ENCODE measurements at regions not wholly inside any gene's neighbourhood (a gene's known extent, or its start where the extent isn't known, plus 50 kb on each side); places are given as distances from the start of the nearest gene placed in this dataset.
"Not testable (repeated sequence)": the region's sequence is repeated elsewhere in the genome, so short reads cannot be mapped to it uniquely, and the experiment has no call there.

DNA sequence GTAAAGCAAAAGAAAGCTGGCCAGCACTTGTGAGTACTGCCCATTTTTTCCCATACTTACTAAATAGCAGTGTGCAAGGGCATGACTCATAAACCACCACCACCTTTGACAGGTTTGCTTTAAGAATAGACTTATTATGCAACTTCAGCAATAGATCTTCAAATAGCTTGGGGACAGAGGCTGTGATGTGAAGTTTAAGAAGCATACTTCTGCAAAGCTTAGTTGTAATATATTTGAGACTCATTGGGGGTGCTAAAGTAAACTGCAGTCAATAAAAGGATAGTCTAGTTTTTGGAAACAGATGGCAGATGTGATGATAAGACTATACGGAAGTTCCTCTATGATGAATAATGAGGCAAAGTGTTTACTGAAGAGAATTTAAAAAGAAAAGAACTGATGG, 210.0 kb downstream of the PLA2G4A start:
- no peak for DNase-seq

DNA sequence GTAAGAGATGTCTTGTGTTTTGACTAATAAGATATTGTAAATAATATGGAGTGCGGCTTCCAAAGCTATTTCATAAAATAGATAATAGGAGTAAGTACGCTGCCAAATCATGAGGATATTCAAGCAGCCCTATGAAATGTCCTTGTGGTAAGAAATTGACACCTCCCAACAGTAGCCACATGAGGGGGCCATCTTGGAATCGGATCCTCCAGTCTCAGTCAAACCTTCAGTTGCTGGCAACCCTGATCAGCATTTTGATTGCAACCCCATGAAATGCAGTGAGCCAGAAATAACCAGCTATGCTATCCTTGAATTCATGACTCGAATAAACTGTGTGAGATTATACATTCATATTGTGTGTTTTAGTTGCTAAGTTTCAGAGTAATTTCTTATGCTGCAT, 212.4 kb downstream of the PLA2G4A start:
- no peak for DNase-seq

DNA sequence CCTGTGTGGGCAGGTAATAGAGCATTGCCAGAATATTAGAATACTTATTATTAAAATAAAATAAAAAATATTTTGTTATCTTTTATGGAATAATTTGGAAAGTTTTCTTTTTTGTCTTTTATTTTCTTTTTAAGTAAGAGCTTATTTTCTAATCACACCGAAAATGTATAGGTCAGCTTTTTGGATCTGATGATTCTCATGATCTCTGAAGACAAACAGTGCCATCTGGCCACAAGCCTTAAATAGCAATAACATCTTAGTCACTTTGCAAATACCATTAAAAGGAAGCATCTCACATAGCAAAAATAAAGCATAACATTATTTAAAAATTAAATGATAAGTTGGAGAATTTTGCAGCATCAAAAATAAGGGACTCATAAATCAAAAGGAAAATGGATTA, 213.8 kb downstream of the PLA2G4A start:
- DNase-seq = no peak

DNA sequence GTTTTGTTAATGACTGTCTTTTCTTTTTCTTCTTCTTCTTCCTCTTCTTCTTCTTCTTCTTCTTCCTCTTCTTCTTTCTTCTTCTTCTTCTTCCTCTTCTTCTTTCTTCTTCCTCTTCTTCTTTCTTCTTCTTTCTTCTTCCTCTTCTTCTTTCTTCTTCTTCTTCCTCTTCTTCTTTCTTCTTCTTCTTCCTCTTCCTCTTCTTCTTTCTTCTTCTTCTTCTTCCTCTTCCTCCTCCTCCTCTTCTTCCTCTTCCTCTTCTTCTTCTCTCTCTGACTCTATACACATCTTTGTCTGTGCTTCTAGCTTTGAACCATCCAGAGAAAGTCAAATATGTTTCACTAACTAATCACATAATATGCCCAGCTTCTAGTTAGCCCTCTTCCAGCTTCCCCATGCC, 214.7 kb downstream of the PLA2G4A start:
- DNase-seq = not testable (repeated sequence)

DNA sequence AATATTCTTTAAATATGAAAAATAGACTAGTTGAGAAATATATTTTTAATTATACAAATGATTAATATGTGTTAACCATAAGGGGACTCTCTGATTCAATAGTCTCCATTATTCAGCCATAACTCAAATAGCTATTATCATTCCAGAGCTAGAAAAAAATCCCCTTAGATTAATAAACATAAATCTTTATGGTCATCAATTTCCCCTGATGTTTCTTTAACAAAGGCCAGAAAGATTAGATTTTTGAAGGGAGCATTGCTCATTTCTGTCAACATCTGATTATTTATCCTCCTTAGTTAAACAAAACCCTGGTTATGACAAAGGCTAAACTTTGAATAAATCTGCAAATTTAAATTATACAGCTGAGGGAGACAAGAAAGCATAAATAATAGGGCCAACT, 215.7 kb downstream of the PLA2G4A start:
- no peak for DNase-seq

DNA sequence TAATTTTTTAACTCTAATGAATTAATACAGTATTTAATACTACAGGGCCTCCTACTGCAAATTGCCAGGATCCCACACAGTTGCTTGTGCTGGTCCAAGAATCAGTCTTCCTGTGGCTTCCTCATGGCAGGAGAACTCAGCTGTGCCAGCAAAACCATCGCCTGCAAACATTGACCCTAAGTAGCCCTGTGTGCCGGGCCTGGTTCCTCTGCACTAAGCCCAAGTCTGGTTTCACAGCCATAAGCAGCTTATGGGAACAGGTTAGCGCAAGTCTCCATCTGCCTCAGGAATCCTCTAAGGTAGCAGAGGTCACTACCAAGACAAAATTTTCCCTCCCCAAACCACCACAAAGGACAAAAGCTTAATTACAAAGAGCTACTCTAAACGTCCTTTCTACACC, 216.6 kb downstream of the PLA2G4A start:
- DNase-seq = no peak

DNA sequence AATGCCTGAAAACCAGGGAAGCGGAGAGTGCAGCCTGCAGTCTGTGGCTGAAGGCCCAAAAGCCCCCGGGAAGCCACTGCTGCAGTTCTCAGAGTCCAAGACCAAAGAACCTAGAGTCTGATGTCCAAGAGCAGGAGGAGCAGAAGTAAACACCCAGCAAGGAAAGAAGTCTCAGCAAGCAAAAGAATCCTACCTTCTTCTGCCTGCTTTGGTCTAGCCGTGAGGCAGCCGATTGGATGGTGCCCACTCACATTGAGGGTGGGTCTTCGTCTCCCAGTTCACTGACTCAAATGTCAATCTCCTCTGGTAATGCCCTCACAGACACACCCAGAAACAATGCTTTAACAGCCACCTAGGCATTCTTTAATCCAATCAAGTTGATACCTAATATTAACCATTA, 217.5 kb downstream of the PLA2G4A start:
- no peak for DNase-seq

DNA sequence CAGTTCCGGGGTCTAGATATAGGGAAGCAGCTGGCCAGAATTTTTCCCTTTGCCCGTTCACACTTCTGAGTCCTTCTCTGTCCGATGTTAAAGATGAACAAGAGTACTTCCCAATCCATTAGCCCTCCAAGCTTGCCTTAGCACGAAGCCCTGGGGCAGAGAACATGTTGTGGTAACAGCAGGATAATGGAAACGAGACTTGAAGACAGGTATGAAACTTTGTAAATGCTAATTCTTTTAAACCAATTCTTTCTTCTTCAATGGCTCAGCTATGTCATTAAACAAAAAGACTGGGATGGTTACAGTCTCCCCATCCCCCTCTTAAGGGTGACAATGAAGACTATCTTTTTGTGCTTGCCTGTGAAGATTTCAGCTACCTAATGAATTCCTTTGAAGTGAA, 218.5 kb downstream of the PLA2G4A start:
- DNase-seq = no peak

DNA sequence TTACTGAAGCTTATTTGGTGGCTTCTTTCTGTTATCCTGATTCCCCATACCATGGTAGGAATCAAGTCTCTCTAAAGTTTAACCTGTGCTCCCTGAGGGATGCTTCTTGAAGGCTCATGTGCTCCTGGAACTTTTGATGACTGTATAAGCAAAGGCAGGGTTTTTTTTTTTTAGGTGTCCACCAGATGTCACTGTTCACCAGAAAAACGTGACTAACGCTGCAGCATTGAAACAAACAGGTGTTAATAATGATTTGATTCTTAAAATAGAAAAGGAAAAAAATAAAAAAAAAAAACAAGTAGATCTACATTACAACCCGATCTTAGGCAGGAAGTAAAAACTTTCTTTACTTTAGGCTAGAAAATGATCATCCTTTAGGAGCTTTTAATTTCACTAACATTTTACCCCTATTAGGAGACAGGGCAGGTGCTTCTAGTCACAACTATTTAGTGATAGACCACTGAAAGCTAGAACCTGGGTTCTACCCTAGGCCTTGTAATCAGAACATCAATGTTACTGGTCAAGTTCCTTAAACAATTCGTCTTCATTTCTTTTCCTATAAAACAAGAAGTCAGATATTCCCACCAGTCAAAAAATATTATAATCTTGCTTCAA, 223.0 kb downstream of the PLA2G4A start:
- no peak for DNase-seq

DNA sequence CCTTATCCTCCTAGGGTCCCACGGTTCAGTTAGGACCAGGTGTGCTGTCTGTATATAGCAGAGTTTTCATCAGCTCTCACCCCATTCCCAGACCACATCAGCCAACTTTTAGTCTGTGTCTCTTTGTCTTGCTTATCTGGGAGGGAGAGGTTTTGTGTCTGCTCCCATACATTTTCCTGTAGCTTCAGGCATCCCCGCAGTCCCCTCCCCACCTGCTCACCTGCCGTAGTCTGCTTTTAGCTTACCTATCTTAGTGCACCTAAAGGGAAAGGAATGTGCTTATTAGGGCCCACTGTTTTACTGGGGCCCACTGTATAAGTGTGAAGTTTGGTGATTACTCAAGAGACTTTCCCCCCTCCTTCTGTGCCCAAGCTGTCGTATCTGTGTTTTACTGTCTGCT, 225.1 kb downstream of the PLA2G4A start:
- DNase-seq = no peak

DNA sequence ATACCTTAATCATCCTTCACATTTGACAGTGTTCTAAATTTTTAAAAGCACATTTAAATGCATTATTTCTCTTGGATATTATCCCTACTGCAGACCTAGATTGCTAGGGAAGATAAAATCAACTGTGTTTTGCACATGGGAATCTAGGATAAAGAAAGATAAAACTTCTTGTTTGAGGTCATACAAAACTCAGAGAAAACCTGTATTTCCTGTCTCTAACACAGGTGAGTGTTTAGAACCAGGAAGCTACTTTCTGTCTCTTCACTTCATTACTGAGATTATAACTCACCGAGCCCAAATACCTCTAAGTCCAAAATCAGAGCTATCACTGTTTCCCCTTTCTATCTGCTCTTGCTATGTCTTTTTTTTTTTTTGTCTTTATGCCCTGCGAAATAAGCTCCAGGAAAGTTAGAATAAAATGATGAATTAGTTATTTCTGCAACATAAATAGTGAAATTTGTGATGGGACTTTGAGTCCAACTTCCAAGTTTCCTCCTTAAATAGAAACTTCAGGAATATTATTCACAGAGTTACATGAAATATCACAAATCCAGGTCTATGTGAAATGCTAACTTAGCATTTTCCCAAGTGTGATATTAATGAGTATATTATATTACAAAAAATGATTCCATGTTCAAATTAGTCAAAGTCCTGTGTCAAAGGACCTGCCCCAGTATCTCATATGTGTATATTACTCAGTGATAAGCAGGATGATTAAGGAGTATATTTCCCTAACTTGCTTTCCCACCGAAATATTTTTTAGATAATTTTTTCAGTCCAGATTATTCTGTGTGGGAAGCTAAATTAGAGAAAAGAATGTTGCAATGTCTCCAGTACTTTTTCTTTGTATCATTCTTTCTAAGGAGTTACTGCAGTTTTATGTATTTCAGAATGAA, 226.4 kb downstream of the PLA2G4A start:
- DNase-seq = no peak

DNA sequence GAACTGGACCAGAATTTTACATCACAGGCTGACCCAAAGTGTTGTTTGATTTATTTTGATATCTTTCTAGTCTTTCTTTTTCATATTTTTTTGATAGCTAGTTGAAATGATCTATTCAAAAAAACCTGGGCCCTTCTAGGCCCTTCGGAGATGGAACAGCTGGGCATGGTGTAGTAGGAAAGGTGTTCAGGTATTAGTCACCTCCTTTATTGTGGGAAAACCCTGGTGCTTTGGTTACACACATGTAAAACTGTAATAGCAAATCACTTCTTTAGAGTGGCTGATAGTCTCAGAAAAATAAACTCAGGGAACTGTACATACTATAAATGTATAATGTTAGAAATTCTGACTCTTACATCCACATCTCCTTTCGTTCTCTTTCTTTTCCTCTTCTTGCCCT, 234.5 kb downstream of the PLA2G4A start:
- DNase-seq = no peak

DNA sequence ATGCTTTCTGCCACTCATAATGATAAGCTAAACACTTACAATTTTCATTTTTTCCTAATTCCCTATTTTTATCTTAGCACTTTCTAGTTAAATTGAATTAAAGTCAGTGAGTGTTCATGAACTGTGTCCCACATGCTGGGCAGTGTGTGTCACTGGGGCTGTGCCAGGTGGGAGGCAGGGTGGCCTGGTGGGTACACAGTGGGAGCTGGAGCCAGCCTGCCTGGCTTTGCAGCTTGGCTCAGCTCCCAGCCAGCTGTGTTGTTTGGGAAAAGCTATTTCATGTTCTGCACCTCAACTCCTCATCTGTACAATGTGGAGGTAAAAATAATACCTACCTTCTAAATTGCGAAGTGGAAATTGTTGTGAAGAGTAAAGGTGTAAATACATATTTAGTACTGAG, 238.4 kb downstream of the PLA2G4A start:
- DNase-seq = no peak

DNA sequence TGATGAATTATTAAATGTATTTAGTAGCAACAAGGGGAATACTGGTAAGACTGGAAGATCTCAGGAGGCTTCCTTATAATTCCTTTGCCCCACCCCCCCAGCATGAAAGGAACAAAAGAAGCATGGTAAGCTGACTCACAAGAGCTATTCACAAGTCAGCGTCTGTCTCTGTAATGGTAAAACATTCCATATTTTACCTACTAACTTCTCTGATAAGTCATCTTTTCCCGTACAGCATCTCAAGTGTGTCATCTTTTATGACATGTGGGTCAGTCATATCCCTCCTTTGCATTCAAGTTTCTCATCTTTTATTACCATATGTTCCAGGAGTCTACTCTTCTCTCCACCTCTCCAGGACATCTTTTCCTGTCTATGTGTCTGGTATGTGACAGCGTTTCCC, 241.3 kb downstream of the PLA2G4A start:
- no peak for DNase-seq

DNA sequence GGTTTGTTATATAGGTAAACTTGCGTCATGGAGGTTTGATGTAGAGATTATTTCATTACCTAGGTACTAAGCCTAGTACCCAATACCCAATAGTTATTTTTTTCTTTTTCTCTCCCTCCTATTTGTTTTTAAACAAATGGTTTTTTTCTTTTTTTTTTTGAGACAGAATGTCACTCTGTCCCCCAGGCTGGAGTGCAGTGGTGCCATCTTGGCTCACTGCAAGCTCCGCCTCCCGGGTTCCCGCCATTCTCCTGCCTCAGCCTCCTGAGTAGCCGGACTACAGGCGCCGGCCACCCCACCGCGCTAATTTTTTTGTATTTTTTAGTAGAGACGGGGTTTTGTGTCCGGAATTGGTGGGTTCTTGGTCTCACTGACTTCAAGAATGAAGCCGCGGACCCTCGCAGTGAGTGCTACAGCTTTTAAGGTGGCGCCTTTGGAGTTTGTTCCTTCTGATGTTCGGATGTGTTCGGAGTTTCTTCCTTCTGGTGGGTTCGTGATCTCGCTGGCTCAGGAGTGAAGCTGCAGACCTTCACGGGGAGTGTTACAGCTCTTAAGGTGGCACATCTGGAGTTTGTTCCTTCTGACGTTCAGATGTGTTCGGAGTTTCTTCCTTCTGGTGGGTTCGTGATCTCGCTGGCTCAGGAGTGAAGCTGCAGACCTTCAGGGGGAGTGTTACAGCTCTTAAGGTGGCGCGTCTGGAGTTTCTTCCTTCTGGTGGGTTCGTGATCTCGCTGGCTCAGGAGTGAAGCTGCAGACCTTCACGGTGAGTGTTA, 243.7 kb downstream of the PLA2G4A start:
- DNase-seq = not testable (repeated sequence)

DNA sequence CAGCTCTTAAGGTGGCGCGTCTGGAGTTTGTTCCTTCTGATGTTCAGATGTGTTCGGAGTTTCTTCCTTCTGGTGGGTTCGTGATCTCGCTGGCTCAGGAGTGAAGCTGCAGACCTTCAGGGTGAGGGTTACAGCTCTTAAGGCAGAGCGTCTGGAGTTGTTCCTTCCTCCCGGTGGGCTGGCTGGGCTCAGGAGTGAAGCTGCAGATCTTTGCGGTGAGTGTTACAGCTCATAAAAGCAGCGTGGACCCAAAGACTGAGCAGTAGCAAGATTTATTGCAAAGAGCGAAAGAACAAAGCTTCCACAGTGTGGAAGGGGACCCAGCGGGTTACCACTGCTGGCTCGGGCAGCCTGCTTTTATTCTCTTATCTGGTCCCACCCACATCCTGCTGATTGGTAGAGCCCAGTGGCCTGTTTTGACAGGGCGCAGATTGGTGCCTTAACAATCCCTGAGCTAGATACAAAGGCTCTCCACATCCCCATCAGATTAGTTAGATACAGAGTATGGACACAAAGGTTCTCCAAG, 244.3 kb downstream of the PLA2G4A start:
- DNase-seq = not testable (repeated sequence)

DNA sequence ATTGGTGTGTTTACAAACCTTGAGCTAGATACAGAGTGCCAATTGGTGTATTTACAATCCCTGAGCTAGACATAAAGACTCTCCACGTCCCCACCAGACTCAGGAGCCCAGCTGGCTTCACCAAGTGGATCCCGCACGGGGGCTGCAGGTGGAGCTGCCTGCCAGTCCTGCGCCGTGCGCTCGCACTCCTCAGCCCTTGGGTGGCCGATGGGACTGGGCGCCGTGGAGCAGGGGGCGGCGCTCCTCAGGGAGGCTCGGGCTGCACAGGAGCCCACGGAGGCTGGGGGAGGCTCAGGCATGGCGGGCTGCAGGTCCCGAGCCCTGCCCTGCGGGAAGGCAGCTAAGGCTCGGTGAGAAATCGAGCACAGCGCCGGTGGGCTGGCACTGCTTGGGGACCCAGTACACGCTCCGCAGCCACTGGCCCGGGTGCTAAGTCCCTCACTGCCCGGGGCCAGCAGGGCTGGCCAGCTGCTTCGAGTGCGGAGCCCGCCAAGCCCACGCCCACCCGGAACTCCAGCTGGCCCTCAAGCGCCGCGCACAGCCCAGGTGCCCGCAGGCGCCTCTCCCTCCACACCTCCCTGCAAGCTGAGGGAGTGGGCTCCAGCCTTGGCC, 245.0 kb downstream of the PLA2G4A start:
- not testable (repeated sequence) for DNase-seq

DNA sequence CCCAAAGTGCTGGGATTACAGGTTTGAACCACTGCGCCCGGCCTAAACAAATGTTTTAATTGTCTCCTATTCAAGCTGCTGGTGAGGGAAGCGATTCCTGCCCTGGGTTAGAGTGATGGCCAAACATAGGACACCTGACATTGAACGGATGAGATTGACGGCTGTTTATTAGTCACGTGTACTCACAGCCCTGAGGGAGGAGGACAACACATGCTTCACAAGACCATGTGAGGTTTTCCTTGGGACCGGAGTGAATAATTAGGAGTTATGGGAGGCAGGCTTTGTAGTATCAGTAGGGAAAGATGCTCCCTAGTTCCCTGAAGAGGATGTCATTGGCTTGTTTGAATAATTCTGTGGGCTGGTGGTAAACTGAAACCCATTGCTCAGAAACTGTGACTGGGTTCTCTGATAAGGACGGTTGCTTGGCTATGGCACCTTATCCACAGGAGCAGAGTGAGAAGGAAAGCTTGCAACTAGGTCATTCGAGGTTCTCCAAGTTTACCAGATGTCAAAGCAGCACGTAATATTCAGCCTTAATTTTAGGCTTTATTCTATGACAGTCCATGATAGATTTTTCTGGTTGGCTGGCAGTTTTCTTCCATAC, 245.8 kb downstream of the PLA2G4A start:
- no peak for DNase-seq

DNA sequence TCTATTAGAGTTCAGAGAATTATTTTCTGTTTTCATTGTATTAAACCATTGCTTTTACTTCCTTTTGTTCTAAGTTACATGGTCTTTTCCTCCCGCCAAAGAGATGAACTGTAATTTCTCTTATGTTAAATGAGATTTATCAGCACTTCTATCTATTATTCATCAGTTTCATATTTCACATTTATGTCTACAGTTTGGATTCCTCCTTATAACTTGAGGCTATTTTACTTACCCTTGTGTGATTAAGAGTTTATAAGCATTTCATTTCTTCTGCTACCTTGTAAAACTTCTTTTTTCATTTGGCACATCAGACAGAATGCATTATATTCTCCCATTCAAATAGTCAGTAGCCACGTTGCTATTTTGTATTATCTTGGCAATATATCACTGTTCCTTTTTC, 248.2 kb downstream of the PLA2G4A start:
- DNase-seq = no peak

DNA sequence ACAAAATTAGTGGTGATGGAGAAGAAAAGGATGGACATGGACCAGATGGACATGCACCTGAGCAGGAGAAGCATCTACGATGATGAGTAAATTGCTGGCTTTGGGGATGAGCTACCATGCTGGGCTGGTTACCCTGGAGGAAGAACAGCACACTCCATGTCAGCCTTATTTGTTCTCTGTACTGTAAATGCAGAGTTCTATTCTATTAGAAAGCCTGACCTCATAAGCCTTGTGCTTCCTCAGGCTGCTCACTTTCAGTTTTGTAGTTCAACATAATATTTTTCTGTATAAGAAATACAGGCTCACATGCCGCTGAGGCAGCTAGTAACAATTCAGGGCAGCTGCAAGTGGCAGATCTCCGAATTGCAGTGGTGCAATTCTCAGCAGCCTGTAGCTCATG, 249.6 kb downstream of the PLA2G4A start:
- no peak for DNase-seq

DNA sequence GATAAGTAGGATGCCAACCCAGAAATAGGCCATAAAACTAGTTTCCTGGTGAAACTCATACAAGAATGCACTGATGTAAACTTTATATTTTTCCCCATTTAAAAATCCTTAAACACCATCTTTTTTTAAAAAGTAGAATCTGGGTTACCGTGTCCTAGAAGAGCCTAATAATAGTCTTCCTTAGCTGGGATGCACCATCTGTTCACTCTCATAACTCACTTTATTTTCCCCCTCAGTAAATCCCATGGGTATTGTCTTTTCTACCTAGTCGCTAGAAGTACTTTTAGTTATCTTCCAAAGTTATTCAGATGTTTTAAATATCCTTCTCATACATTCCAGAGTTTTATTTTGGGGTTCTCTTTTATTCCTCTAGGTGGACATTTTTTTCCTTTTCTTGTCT, 250.2 kb downstream of the PLA2G4A start:
- no peak for DNase-seq

DNA sequence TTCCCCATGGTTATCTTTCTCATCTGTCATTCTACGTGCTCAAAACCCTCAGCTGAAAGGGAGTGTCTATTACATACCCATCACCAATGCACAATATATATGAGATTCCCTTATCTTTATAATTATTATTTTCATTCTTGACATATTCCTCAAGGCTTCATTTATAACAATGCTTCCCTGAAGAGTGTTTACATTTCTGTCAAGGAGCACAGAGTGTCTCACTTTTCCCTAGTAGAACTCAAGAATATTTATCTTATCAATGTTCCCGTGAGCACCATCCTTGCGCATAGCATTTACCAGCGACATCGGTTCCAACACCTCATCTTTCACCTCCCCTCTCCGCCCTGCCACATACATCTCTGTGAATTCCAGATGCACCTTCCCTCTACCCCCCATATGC, 250.6 kb downstream of the PLA2G4A start:
- DNase-seq = no peak

DNA sequence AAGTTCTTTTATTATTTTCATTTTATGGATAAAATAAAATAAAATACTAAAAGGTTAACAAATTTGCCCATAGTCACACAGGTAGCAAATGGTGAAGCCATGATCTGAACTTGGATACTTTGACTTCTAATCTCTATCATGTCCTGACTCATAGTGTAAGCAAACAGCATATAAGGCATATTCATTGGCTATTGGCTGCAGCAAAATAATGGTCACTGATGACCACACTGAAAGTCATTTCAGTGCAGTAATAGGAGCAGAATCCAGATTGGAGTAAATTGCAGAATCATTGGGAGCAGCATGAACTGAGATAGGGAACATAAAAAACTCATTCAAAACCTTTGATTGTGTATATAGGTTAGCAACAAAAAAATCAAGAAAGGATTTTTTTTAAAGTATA, 262.9 kb downstream of the PLA2G4A start:
- no peak for DNase-seq
